Mesothelial cell of epicardium (in vitro differentiated cells): ENCODE measurements at regions not wholly inside any gene's neighbourhood (a gene's known extent, or its start where the extent isn't known, plus 50 kb on each side); places are given as distances from the start of the nearest gene placed in this dataset.
A peak's percentile ranks its signal among the peaks of the same experiment; 100 is the strongest.

Experiments
- DNase-seq, 2 experiments: peaks; one replicate each; pipeline ENCODE4 v3.0.0; 2021; ENCODE audit warnings: low spot score in 2 of 2; ENCODE audit not compliant: unreplicated experiment in 2 of 2
- H3K27ac Mint-ChIP-seq: 2 replicates; pipeline ENCODE4 v1.8.0; 2021; ENCODE audit warnings: mixed read lengths
- H3K27me3 Mint-ChIP-seq: 2 replicates; pipeline ENCODE4 v1.8.0; 2021; ENCODE audit warnings: low read depth, mixed read lengths
- H3K36me3 Mint-ChIP-seq: 2 replicates; pipeline ENCODE4 v1.8.0; 2021; ENCODE audit warnings: mixed read lengths
- H3K4me1 Mint-ChIP-seq: 2 replicates; pipeline ENCODE4 v1.8.0; 2021; ENCODE audit warnings: mixed read lengths
- H3K4me3 Mint-ChIP-seq: 2 replicates; pipeline ENCODE4 v1.8.0; 2021; ENCODE audit warnings: mild to moderate bottlenecking, moderate library complexity, mixed read lengths
- H3K9me3 Mint-ChIP-seq: 2 replicates; pipeline ENCODE4 v1.8.0; 2021; ENCODE audit warnings: mixed read lengths
- TF ChIP-seq, protein P1 (sequence below): fragments of 200-600 bp; sonication (generic); IDR thresholded peaks from one replicate; pipeline ENCODE4 v1.5.0; 2021; ENCODE audit warnings: antibody characterized with exemption; ENCODE audit not compliant: unreplicated experiment

DNA sequence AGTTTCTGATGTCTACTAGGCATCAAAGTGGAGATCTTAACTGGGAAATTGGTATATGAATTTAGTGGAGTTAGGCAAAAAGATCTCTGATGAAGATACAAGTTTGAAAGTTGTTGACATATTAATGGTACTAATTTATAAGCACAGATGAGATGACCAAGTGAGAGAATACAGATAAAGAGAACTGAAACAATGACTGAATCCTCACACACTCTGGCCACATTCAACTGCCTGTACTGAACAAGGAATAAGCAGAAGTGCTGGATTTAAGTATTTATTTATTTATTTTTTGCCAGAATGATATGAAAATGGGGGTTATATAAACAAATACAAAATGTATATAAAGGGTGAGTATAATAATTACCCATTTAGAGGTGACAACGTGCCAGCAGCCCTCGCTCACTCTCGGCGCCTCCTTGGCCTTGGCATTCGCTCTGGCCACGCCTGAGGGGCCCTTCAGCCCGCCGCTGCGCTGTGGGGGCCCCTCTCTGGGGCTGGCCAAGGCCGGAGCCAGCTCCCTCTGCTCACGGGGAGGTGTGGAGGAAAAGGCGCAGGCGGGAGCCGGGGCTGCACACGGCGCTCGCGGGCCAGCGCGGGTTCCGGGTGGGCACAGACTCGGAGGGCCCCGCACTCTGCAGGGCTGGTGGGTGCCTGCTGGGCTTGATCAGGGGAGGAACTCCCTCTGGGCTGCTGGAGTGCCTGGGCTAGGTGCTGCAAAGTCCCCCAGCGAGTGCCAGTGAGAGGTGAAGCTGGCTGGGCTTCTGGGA is 1363.9 kb upstream of the CRIM1 start:
- DNase-seq, result no peak
- Mint-ChIP-seq H3K27ac (no peak overlapping the region), H3K27me3 (no peaks in the 10 kb centered on the region), H3K36me3 (no peaks in the 10 kb centered on the region), H3K9me3 (no peaks in the 10 kb centered on the region), H3K4me1 (no peaks in the 10 kb centered on the region), H3K4me3 (no peak overlapping the region)
- TF ChIP-seq, protein P1, sequence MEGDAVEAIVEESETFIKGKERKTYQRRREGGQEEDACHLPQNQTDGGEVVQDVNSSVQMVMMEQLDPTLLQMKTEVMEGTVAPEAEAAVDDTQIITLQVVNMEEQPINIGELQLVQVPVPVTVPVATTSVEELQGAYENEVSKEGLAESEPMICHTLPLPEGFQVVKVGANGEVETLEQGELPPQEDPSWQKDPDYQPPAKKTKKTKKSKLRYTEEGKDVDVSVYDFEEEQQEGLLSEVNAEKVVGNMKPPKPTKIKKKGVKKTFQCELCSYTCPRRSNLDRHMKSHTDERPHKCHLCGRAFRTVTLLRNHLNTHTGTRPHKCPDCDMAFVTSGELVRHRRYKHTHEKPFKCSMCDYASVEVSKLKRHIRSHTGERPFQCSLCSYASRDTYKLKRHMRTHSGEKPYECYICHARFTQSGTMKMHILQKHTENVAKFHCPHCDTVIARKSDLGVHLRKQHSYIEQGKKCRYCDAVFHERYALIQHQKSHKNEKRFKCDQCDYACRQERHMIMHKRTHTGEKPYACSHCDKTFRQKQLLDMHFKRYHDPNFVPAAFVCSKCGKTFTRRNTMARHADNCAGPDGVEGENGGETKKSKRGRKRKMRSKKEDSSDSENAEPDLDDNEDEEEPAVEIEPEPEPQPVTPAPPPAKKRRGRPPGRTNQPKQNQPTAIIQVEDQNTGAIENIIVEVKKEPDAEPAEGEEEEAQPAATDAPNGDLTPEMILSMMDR, result no peak

DNA sequence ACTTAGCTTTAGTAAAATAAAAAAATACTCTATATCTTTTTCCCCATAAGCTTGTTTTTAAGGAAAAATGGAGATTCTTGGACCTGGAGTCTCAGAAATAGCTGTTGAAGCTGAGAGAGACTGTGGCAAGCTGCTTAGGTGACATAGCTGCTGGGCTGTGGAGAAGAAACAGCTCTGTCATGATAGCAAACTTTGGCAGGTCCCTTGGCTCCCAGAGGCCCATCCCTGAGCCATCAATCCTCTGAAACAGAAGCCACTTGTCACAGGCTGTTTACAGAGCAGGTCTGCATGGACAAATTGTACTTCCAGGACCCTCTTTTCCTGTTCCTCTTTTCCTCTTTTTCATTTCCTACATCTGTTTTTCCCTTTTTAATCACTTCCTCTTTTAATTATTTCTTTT is 1370.1 kb upstream of the CRIM1 start:
- no peaks in the 10 kb centered on the region for H3K4me1 Mint-ChIP-seq
- peaks cover 2% of the 10 kb centered on the region for H3K36me3 Mint-ChIP-seq
- no peak for DNase-seq
- H3K4me3 Mint-ChIP-seq, result no peak overlapping the region
- TF ChIP-seq, protein P1, result no peak
- no peak overlapping the region for H3K27ac Mint-ChIP-seq
- peaks cover 28% of the 10 kb centered on the region for H3K9me3 Mint-ChIP-seq
- H3K27me3 Mint-ChIP-seq, result no peaks in the 10 kb centered on the region

DNA sequence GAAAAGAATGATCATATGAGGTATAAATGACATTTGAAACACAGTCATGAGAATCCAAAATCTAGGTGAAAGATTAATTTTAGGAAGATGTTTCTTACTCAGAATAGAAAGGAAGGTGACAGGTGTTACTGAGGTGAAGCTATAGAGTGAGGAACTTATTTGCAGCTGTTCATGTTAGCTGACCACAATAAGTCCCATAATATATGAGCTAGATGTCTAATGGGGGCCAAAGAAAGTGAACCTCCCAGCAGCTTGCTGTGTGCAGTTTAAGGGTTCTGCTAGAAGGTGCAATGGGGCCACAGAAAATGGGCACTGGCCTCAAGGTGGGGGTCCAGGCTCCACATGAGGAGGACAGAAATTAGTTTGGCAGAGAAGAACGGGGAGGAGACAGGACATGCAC is 1374.9 kb upstream of the CRIM1 start:
- Mint-ChIP-seq H3K4me1 (peaks cover 2% of the 10 kb centered on the region), H3K4me3 (no peak overlapping the region), H3K27me3 (no peaks in the 10 kb centered on the region), H3K9me3 (peaks cover 43% of the 10 kb centered on the region), H3K36me3 (peaks cover 5% of the 10 kb centered on the region), H3K27ac (no peak overlapping the region)
- TF ChIP-seq, protein P1, result no peak
- DNase-seq, result no peak

DNA sequence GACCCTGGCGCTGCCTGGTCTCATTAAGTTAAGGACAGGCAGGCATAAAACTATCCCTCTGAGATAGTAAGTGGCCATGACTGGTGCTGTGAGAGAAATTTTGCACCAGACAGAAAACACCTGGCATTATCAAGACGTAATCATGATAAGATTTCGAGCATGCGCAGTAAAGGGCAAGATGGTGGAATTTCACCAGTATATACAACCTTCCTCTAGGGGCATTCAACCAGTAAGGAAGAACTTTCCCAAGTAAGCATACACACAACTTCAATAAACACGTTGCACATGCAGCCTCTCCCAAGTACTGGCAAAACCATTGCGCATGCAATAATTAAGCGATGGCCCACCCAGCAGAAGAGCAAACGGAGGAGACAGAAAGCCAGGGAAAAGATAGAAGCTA is 1376.4 kb upstream of the CRIM1 start:
- Mint-ChIP-seq H3K27ac (peak overlapping the region; percentile 81), H3K36me3 (peaks cover 5% of the 10 kb centered on the region), H3K9me3 (peaks cover 45% of the 10 kb centered on the region), H3K4me1 (peaks cover 2% of the 10 kb centered on the region), H3K4me3 (no peak overlapping the region), H3K27me3 (no peaks in the 10 kb centered on the region)
- DNase-seq, result no peak
- TF ChIP-seq, protein P1, result no peak

DNA sequence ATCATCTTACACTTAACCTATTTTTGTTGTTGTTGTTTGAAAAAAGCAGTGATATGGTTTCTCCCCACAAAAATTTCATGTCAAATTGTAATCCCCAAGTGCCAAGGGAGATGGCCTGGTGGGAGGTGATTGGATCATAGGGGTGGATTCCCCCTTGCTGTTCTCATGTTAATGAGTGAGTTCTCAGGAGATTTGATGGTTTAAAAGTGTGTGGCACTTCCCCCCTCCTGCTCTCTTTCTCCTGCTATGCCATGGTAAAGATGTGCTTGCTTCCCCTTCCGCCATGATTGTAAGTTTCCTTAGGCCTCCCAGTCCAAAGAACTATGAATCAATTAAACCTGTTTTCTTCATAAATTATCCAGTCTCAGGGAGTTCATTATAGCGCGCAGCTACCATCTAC is 1362.7 kb upstream of the FAM98A start:
- Mint-ChIP-seq H3K4me1 (no peaks in the 10 kb centered on the region), H3K36me3 (no peaks in the 10 kb centered on the region), H3K27ac (no peak overlapping the region), H3K9me3 (no peaks in the 10 kb centered on the region), H3K4me3 (no peak overlapping the region), H3K27me3 (no peaks in the 10 kb centered on the region)
- TF ChIP-seq, protein P1, result no peak
- DNase-seq, result no peak
